Keratinocyte (primary cell): ENCODE measurements at regions not wholly inside any gene's neighbourhood (a gene's known extent, or its start where the extent isn't known, plus 50 kb on each side); places are given as distances from the start of the nearest gene placed in this dataset.

Experiments used
- DNase-seq: peaks from one replicate; pipeline ENCODE4 v3.0.0-alpha.2; 2011; ENCODE audit warnings: low read depth, missing footprints, low spot score
- FAIRE-seq: peaks from 2 replicates; lab custom pipeline; 2011; peaks lifted over from hg19 to GRCh38; lab: Jason Lieb, UNC
- H2AFZ ChIP-seq: 2 replicates; pipeline ENCODE4 v1.6.0; 2012; ENCODE audit warnings: low read length, control low read depth, inconsistent platforms; ENCODE audit not compliant: control insufficient read depth
- H3K27ac ChIP-seq: 2 replicates; pipeline ENCODE4 v1.5.1; 2011; ENCODE audit warnings: low read length; ENCODE audit not compliant: control insufficient read depth, insufficient read depth
- H3K27me3 ChIP-seq: 3 replicates; pipeline ENCODE4 v1.6.0; 2011; ENCODE audit warnings: low read length; ENCODE audit not compliant: control insufficient read depth, insufficient read depth; ENCODE audit errors: extremely low read depth
- H3K36me3 ChIP-seq, 2 experiments: 2 replicates in 1 of 2; 3 replicates in 1 of 2; pipeline ENCODE4 v1.5.1; 2011; ENCODE audit warnings: low read length in 2 of 2, mild to moderate bottlenecking in 1 of 2; ENCODE audit not compliant: control insufficient read depth in 2 of 2, insufficient read depth in 2 of 2; ENCODE audit errors: extremely low read depth in 1 of 2
- H3K4me1 ChIP-seq: 3 replicates; pipeline ENCODE4 v1.5.1; 2011; ENCODE audit warnings: low read length; ENCODE audit not compliant: control insufficient read depth, insufficient read depth; ENCODE audit errors: extremely low read depth
- H3K4me2 ChIP-seq: 3 replicates; pipeline ENCODE4 v1.6.0; 2011; ENCODE audit warnings: low read depth, low read length; ENCODE audit not compliant: control insufficient read depth, insufficient read depth; ENCODE audit errors: extremely low read depth
- H3K4me3 ChIP-seq, 3 experiments: fragments of 200-600 bp in 1 of 3; sonication (generic) in 1 of 3; 2 replicates in 2 of 3; 3 replicates in 1 of 3; pipeline ENCODE4 v1.5.1; 2011 to 2016; ENCODE audit warnings: low read length in 3 of 3, mild to moderate bottlenecking in 3 of 3, control low read depth in 2 of 3, inconsistent platforms in 1 of 3, low read depth in 1 of 3, mixed read lengths in 1 of 3, mixed run types in 1 of 3, moderate library complexity in 1 of 3; ENCODE audit not compliant: control insufficient read depth in 2 of 3, insufficient read depth in 2 of 3; ENCODE audit errors: extremely low read depth in 1 of 3
- H3K79me2 ChIP-seq: 2 replicates; pipeline ENCODE4 v1.6.0; 2012; ENCODE audit warnings: low read length; ENCODE audit not compliant: control insufficient read depth, insufficient read depth
- H3K9ac ChIP-seq: 3 replicates; pipeline ENCODE4 v1.6.0; 2011; ENCODE audit warnings: low read length; ENCODE audit not compliant: control insufficient read depth, insufficient read depth; ENCODE audit errors: extremely low read depth
- H3K9me1 ChIP-seq: 3 replicates; pipeline ENCODE4 v1.6.0; 2011; ENCODE audit warnings: low read length; ENCODE audit not compliant: control insufficient read depth, insufficient read depth; ENCODE audit errors: extremely low read depth
- H3K9me3 ChIP-seq: 2 replicates; pipeline ENCODE4 v1.5.1; 2012; ENCODE audit warnings: low read depth, low read length; ENCODE audit not compliant: control insufficient read depth
- H4K20me1 ChIP-seq: 3 replicates; pipeline ENCODE4 v1.6.0; 2011; ENCODE audit warnings: low read length; ENCODE audit not compliant: control insufficient read depth, insufficient read depth; ENCODE audit errors: extremely low read depth
- EZH2 ChIP-seq: IDR thresholded peaks from one replicate; pipeline ENCODE4 v1.6.1; 2012; ENCODE audit warnings: inconsistent platforms, mild to moderate bottlenecking, low read length, moderate library complexity
- dilution Hi-C: fragments of 300-500 bp; cut with MboI; formaldehyde crosslinking; loops from one replicate; pipeline ENCODE4 v1.7.0; 2020; ENCODE audit warnings: low sequenced_read_pairs; ENCODE audit not compliant: extremely low pct_ligation_motif_present
- TF ChIP-seq, protein P1 (sequence below), 3 experiments: IDR thresholded peaks in 1 of 3; conservative IDR thresholded peaks in 1 of 3; optimal IDR thresholded peaks in 1 of 3; 2 replicates in 2 of 3; 3 replicates in 1 of 3; pipeline versions ENCODE3 to v1.5.1; 2011; ENCODE audit warnings: low read length in 3 of 3, mild to moderate bottlenecking in 3 of 3, moderate library complexity in 2 of 3, control low read depth in 1 of 3, inconsistent platforms in 1 of 3; ENCODE audit not compliant: insufficient read depth in 2 of 3; ENCODE audit errors: extremely low read depth in 1 of 3

GRCh38 chr5:173747876-173748275, 131.4 kb upstream of the BOD1 start:
- H3K9ac ChIP-seq, result no peak overlapping the region
- dilution Hi-C loops, result no loop called here
- H3K4me1 ChIP-seq, result no peaks in the 10 kb centered on the region
- no peaks in the 10 kb centered on the region for H3K27me3 ChIP-seq
- H3K9me1 ChIP-seq, result no peaks in the 10 kb centered on the region
- no peak for FAIRE-seq
- H3K27ac ChIP-seq, result no peak overlapping the region
- TF ChIP-seq, protein P1, sequence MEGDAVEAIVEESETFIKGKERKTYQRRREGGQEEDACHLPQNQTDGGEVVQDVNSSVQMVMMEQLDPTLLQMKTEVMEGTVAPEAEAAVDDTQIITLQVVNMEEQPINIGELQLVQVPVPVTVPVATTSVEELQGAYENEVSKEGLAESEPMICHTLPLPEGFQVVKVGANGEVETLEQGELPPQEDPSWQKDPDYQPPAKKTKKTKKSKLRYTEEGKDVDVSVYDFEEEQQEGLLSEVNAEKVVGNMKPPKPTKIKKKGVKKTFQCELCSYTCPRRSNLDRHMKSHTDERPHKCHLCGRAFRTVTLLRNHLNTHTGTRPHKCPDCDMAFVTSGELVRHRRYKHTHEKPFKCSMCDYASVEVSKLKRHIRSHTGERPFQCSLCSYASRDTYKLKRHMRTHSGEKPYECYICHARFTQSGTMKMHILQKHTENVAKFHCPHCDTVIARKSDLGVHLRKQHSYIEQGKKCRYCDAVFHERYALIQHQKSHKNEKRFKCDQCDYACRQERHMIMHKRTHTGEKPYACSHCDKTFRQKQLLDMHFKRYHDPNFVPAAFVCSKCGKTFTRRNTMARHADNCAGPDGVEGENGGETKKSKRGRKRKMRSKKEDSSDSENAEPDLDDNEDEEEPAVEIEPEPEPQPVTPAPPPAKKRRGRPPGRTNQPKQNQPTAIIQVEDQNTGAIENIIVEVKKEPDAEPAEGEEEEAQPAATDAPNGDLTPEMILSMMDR (optimal IDR thresholded peaks at IDR 0.05 in 1 of 3, IDR thresholded peaks at IDR 0.05 in 1 of 3, conservative IDR thresholded peaks at IDR 0.05 in 1 of 3; ENCODE audit: extremely low read depth in 1 of 3, insufficient read depth in 2 of 3, low read length in 3 of 3), result no peak
- no peak for TF ChIP-seq EZH2
- H4K20me1 ChIP-seq, result no peaks in the 10 kb centered on the region
- no peak for DNase-seq
- H3K4me2 ChIP-seq, result no peak overlapping the region
- H3K79me2 ChIP-seq, result no peaks in the 10 kb centered on the region
- no peak overlapping the region for H3K4me3 ChIP-seq
- H3K9me3 ChIP-seq, result no peaks in the 10 kb centered on the region
- H2AFZ ChIP-seq, result no peak overlapping the region
- no peaks in the 10 kb centered on the region for H3K36me3 ChIP-seq

DNA sequence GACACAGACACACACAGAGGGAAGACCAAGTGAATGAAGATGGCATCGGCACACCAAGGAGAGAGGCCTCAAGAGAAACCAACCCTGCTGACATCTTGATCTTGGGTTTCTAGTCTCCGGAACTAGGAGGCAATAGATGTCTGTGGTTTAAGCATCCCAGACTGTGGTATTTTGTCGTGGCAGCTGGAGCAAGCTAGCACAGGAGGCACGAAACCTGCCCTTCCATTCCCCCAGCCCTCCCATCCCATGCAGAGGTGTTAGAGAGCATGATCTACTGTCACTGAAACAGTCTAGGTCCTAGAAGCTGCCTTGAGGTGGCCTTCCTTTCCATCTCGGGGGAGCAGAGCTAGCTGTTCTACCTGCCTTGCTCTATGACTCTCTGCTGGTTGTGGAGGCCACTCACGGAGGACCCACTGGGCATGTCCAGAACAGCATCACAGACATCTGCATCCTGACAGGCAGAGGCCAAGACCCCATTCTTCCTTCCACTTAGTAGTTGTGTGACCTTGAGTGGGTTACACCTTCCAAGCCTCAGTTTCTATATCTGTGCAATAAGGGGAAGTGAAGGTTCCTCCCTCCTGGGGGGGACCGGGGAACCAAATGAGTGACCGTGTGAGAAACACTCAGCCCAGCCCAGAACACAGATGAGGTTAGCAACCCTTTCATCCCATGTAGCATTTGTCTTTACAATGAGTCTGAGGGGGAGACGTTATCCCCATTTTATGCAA, 134.3 kb upstream of the BOD1 start:
- no peaks in the 10 kb centered on the region for H4K20me1 ChIP-seq
- no peak overlapping the region for H3K27ac ChIP-seq
- H2AFZ ChIP-seq, result no peak overlapping the region
- no peak overlapping the region for H3K4me3 ChIP-seq
- dilution Hi-C loops, result no loop called here
- no peak overlapping the region for H3K9ac ChIP-seq
- no peaks in the 10 kb centered on the region for H3K79me2 ChIP-seq
- no peaks in the 10 kb centered on the region for H3K36me3 ChIP-seq
- FAIRE-seq (no peak), DNase-seq (no peak)
- H3K9me1 ChIP-seq, result no peaks in the 10 kb centered on the region
- H3K27me3 ChIP-seq, result no peaks in the 10 kb centered on the region
- TF ChIP-seq, protein P1 (optimal IDR thresholded peaks at IDR 0.05 in 1 of 3, IDR thresholded peaks at IDR 0.05 in 1 of 3, conservative IDR thresholded peaks at IDR 0.05 in 1 of 3; ENCODE audit: extremely low read depth in 1 of 3, insufficient read depth in 2 of 3, low read length in 3 of 3), result no peak
- no peak for TF ChIP-seq EZH2
- H3K9me3 ChIP-seq, result no peaks in the 10 kb centered on the region
- H3K4me2 ChIP-seq, result no peak overlapping the region
- no peaks in the 10 kb centered on the region for H3K4me1 ChIP-seq
